RWPE1 (cell line): ENCODE measurements at regions not wholly inside any gene's neighbourhood (a gene's known extent, or its start where the extent isn't known, plus 50 kb on each side); places are given as distances from the start of the nearest gene placed in this dataset.

Source experiments
- CTCF ChIA-PET: fragments of 350-600 bp; sonication (Branson Sonifier 250); formaldehyde crosslinking; extraction: SDS; loops from one replicate; lab custom pipeline; 2021; lab: Yijun Ruan, JAX
- POLR2A ChIA-PET: fragments of 400-600 bp; formaldehyde crosslinking; extraction: SDS; loops from one replicate; lab custom pipeline; 2020; ENCODE audit warnings: antibody characterized with exemption; ENCODE audit not compliant: low non-redundant PET; lab: Yijun Ruan, JAX
- DNase-seq: peaks from one replicate; pipeline ENCODE4 v3.0.0; 2012; ENCODE audit warnings: low spot score
- H3K27ac ChIP-seq: fragments of 450-650 bp; 2 replicates; pipeline ENCODE4 v1.5.1; 2017
- TF ChIP-seq, protein P1 (sequence below): fragments of 450-650 bp; conservative IDR thresholded peaks from 2 replicates; pipeline ENCODE4 v1.5.1; 2017; ENCODE audit warnings: low read depth, mild to moderate bottlenecking

GRCh38 chrX:136975684-136976470 lies 57.9 kb downstream of the GPR101 start:
- DNase-seq, result no peak
- TF ChIP-seq, protein P1, sequence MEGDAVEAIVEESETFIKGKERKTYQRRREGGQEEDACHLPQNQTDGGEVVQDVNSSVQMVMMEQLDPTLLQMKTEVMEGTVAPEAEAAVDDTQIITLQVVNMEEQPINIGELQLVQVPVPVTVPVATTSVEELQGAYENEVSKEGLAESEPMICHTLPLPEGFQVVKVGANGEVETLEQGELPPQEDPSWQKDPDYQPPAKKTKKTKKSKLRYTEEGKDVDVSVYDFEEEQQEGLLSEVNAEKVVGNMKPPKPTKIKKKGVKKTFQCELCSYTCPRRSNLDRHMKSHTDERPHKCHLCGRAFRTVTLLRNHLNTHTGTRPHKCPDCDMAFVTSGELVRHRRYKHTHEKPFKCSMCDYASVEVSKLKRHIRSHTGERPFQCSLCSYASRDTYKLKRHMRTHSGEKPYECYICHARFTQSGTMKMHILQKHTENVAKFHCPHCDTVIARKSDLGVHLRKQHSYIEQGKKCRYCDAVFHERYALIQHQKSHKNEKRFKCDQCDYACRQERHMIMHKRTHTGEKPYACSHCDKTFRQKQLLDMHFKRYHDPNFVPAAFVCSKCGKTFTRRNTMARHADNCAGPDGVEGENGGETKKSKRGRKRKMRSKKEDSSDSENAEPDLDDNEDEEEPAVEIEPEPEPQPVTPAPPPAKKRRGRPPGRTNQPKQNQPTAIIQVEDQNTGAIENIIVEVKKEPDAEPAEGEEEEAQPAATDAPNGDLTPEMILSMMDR, result no peak
- no peak overlapping the region for H3K27ac ChIP-seq
- POLR2A ChIA-PET, result no interaction called here
- CTCF ChIA-PET, result interaction anchor here (0.6 to 0.7 kb wide), 3 partner anchors 70 to 265 kb away, joined by 3 to 4 read pairs (median 4); no protein-coding TSS in a partner anchor

- POLR2A ChIA-PET, result no interaction called here
- no peak overlapping the region for H3K27ac ChIP-seq
- TF ChIP-seq, protein P1, result no peak
- CTCF ChIA-PET, result no interaction called here
- DNase-seq, result no peak
These were observed 65.8 kb downstream of the GPR101 start for GRCh38 chrX:136967966-136968365.

GRCh38 chrX:136963973-136964372 lies 69.8 kb downstream of the GPR101 start:
- TF ChIP-seq, protein P1, result no peak
- ChIA-PET POLR2A (no interaction called here), CTCF (no interaction called here)
- H3K27ac ChIP-seq, result no peak overlapping the region
- no peak for DNase-seq

GRCh38 chrX:136961594-136962135 lies 72.1 kb downstream of the GPR101 start:
- ChIA-PET CTCF (interaction anchor here (0.7 kb wide), 1 partner anchor 402 kb away, joined by 4 read pairs; no protein-coding TSS in a partner anchor), POLR2A (no interaction called here)
- TF ChIP-seq, protein P1, result no peak
- DNase-seq, result no peak
- no peak overlapping the region for H3K27ac ChIP-seq

- no peak overlapping the region for H3K27ac ChIP-seq
- ChIA-PET CTCF (interaction anchor here (0.7 to 1.5 kb wide), 3 partner anchors 96 to 221 kb away, joined by 3 to 7 read pairs (median 4); no protein-coding TSS in a partner anchor), POLR2A (no interaction called here)
- TF ChIP-seq, protein P1, result peak; percentile 30; the same call in 1 of the 2 replicates
- DNase-seq, result peak; percentile 1
These were observed 74.4 kb upstream of the RBMX start for GRCh38 chrX:136954930-136955329.

GRCh38 chrX:136953867-136954787 lies 73.6 kb upstream of the RBMX start:
- ChIA-PET CTCF (interaction anchor here (0.7 to 1.5 kb wide), 3 partner anchors 97 to 221 kb away, joined by 3 to 7 read pairs (median 4); no protein-coding TSS in a partner anchor), POLR2A (no interaction called here)
- TF ChIP-seq, protein P1, result 0 out of 2 replicates have a peak, but pooled peaks have one; percentile 11
- DNase-seq, result peak; percentile 9
- H3K27ac ChIP-seq, result no peak overlapping the region
